B cell (primary cell): ENCODE measurements at regions not wholly inside any gene's neighbourhood (a gene's known extent, or its start where the extent isn't known, plus 50 kb on each side); places are given as distances from the start of the nearest gene placed in this dataset.

Source experiments
- ATAC-seq: fragments of 200-7000 bp; cut with Tn5 transposase; one replicate; pipeline ENCODE4 v1.10.0; 2021; ENCODE audit warnings: low read depth, mild to moderate bottlenecking, moderate number of reproducible peaks, moderate library complexity
- CTCF ChIA-PET: fragments of 350-600 bp; sonication (Branson Sonifier 250); formaldehyde crosslinking; loops from one replicate; lab custom pipeline; 2021; ENCODE audit warnings: antibody characterized with exemption, inconsistent platforms; lab: Charles Lee
- POLR2A ChIA-PET: fragments of 350-600 bp; sonication (Branson Sonifier 250); formaldehyde crosslinking; loops from one replicate; lab custom pipeline; 2021; ENCODE audit warnings: antibody characterized with exemption; lab: Charles Lee
- DNase-seq: peaks from one replicate; pipeline ENCODE4 v3.0.0; 2013
- H2AFZ ChIP-seq: 2 replicates; pipeline ENCODE4 v1.6.1; 2012; ENCODE audit warnings: mild to moderate bottlenecking, low read depth, low read length; ENCODE audit not compliant: insufficient read depth, poor library complexity, severe bottlenecking
- H3K27ac ChIP-seq, 2 donors: 1 replicate in 1 of 2; 2 replicates in 1 of 2; pipeline ENCODE4 v1.5.1; 2012 to 2013; ENCODE audit warnings: low read length in 2 of 2, mild to moderate bottlenecking in 2 of 2, moderate library complexity in 1 of 2
- H3K27me3 ChIP-seq, 4 experiments: fragments of 200-600 bp in 1 of 4; sonication (generic) in 1 of 4; replicated peaks in 1 of 4; 1 replicate in 2 of 4; 2 replicates in 2 of 4; pipeline versions ENCODE4 v1.6.1 to v1.7.0; 2013 to 2016; ENCODE audit warnings: low read length in 3 of 4, mild to moderate bottlenecking in 2 of 4, mixed read lengths in 1 of 4, moderate library complexity in 1 of 4; ENCODE audit not compliant: insufficient read depth in 4 of 4, control insufficient read depth in 3 of 4; ENCODE audit errors: control extremely low read depth in 1 of 4
- H3K36me3 ChIP-seq, 2 experiments: replicated peaks in 1 of 2; 1 replicate in 1 of 2; 2 replicates in 1 of 2; pipeline versions ENCODE4 v1.6.1 to v1.7.1; 2013; ENCODE audit warnings: low read length in 1 of 2; ENCODE audit not compliant: insufficient read depth in 2 of 2, control insufficient read depth in 1 of 2; ENCODE audit errors: control extremely low read depth in 1 of 2, extremely low read depth in 1 of 2
- H3K4me1 ChIP-seq, 2 donors: fragments of 200-600 bp in 1 of 2; sonication (generic) in 1 of 2; 1 replicate in 1 of 2; 2 replicates in 1 of 2; pipeline versions ENCODE4 v1.5.1 to v1.6.1; 2013 to 2017; ENCODE audit warnings: low read length in 2 of 2; ENCODE audit not compliant: control insufficient read depth in 2 of 2, insufficient read depth in 2 of 2
- H3K4me2 ChIP-seq: replicated peaks from 2 replicates; pipeline ENCODE3; 2012; ENCODE audit warnings: mild to moderate bottlenecking, low read depth, low read length; ENCODE audit not compliant: poor library complexity, severe bottlenecking
- H3K4me3 ChIP-seq, 5 experiments: fragments of 200-600 bp in 1 of 5; sonication (generic) in 1 of 5; 1 replicate in 3 of 5; 2 replicates in 2 of 5; pipeline versions ENCODE4 v1.5.1 to v1.7.0; 2011 to 2016; ENCODE audit warnings: low read length in 4 of 5, mild to moderate bottlenecking in 4 of 5, low read depth in 2 of 5, control low read depth in 1 of 5, moderate library complexity in 1 of 5; ENCODE audit not compliant: insufficient read depth in 1 of 5; ENCODE audit errors: control extremely low read depth in 1 of 5, extremely low read depth in 1 of 5
- H3K79me2 ChIP-seq: fragments of 200-600 bp; sonication (generic); one replicate; pipeline ENCODE4 v1.6.0; 2016; ENCODE audit warnings: low read length; ENCODE audit not compliant: control insufficient read depth, insufficient read depth
- H3K9ac ChIP-seq: fragments of 200-600 bp; sonication (generic); 2 replicates; pipeline ENCODE4 v1.6.1; 2017; ENCODE audit warnings: mild to moderate bottlenecking, low read length, moderate library complexity
- H3K9me3 ChIP-seq, 3 donors: one replicate each; pipeline versions ENCODE4 v1.6.1 to v1.7.1; 2013; ENCODE audit warnings: low read length in 2 of 3; ENCODE audit not compliant: control insufficient read depth in 2 of 3, insufficient read depth in 1 of 3; ENCODE audit errors: control extremely low read depth in 1 of 3
- H4K20me1 ChIP-seq: 2 replicates; pipeline ENCODE4 v1.6.0; 2012; ENCODE audit warnings: mild to moderate bottlenecking, low read length; ENCODE audit not compliant: insufficient read depth, control insufficient read depth, poor library complexity, severe bottlenecking
- H3K27ac Mint-ChIP-seq: one replicate; pipeline ENCODE4 v1.8.0; 2021; ENCODE audit warnings: mixed read lengths
- H3K27me3 Mint-ChIP-seq: one replicate; pipeline ENCODE4 v1.8.0; 2021; ENCODE audit warnings: mixed read lengths
- H3K4me1 Mint-ChIP-seq: one replicate; pipeline ENCODE4 v1.8.0; 2021; ENCODE audit warnings: mixed read lengths
- H3K4me3 Mint-ChIP-seq: one replicate; pipeline ENCODE4 v1.8.0; 2021; ENCODE audit warnings: mixed read lengths
- H3K9me3 Mint-ChIP-seq: one replicate; pipeline ENCODE4 v1.8.0; 2022; ENCODE audit warnings: mixed read lengths; ENCODE audit not compliant: insufficient read depth
- EZH2 ChIP-seq: IDR thresholded peaks from 2 replicates; pipeline ENCODE4 v1.6.1; 2012; ENCODE audit warnings: borderline replicate concordance, low read depth, mild to moderate bottlenecking, moderate library complexity, low read length; ENCODE audit not compliant: insufficient read depth, poor library complexity, severe bottlenecking
- WGBS: methylation state at CpG from one replicate; pipeline ENCODE4 v1.1.5; 2013; ENCODE audit warnings: missing lambda C conversion rate; ENCODE audit not compliant: insufficient coverage; 5-methylcytosine and 5-hydroxymethylcytosine counted together
- intact Hi-C: fragments of 100-400 bp; cut with micrococcal nuclease; formaldehyde crosslinking; loops from one replicate; pipeline ENCODE4 v1.10.0; 2022
- TF ChIP-seq, protein P1 (sequence below): fragments of 200-600 bp; IDR thresholded peaks from one replicate; pipeline ENCODE4 v1.8.0; 2022; ENCODE audit warnings: antibody characterized with exemption, mild to moderate bottlenecking

DNA sequence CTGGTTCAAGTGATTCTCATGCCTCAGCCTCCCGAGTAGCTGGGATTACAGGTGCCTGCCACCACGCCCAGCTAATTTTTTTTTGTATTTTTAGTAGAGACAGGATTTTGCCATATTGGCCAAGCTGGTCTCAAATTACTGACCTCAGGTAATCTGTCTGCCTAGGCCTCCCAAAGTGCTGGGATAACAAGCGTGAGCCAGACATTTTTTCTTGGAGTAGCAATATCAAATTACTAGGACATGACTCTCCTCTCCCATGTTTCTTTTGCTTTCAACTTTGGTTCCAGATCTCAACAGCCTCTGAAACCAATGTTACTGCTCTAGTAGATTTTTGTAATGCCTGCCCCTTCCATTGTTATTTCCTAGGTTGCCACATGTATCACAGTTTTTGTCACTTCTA is 462.0 kb downstream of the GBE1 start:
- intact Hi-C loops, result no loop called here
- CTCF ChIA-PET, result no interaction called here

DNA sequence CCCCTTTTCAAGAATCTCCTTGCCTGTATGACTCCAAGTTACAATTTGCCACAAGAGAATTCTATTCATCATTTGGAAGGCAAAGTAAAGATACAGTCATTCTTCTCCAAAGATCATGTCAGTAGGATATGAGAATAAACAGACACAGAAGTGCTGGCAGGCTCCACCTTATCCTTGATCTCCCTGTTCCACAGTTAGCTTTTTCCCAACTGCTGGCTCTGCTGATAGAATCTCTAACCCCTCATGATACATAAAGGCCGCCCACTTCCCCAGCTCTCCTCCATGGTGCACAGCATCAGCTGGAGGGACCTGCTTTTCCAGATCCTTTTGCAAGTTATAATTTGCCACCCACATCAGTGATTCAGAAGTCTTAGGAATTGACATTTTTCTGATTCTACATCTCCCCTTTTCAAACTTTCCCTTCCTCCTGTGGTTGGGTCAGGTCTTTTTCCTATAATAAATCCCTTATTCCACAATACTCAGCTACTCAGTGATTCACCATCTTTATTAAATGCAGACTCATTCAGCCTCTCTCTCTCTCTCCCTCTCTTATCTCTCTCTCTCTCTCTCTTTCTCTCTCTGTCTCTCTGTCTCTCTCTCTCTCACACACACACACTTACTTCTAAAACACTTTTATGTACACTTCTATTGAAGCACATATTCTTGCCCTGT is 465.4 kb downstream of the GBE1 start:
- no peaks in the 10 kb centered on the region for H3K27me3 Mint-ChIP-seq
- no peak for ATAC-seq

More for the DNA sequence above, 462.0 kb downstream of the GBE1 start:
- Histone ChIP-seq H3K27me3 (no peaks in the 10 kb centered on the region), H2AFZ (no peak overlapping the region), H4K20me1 (no peaks in the 10 kb centered on the region), H3K27ac (no peak overlapping the region), H3K4me3 (no peak overlapping the region), H3K36me3 (no peaks in the 10 kb centered on the region), H3K4me1 (no peaks in the 10 kb centered on the region), H3K79me2 (no peaks in the 10 kb centered on the region), H3K4me2 (no peak overlapping the region), H3K9me3 (no peaks in the 10 kb centered on the region), H3K9ac (no peak overlapping the region)
- DNase-seq (no peak), ATAC-seq (no peak)
- Mint-ChIP-seq H3K4me1 (no peaks in the 10 kb centered on the region), H3K4me3 (no peak overlapping the region), H3K27ac (no peak overlapping the region), H3K9me3 (no peaks in the 10 kb centered on the region), H3K27me3 (no peaks in the 10 kb centered on the region)
- TF ChIP-seq, protein P1, sequence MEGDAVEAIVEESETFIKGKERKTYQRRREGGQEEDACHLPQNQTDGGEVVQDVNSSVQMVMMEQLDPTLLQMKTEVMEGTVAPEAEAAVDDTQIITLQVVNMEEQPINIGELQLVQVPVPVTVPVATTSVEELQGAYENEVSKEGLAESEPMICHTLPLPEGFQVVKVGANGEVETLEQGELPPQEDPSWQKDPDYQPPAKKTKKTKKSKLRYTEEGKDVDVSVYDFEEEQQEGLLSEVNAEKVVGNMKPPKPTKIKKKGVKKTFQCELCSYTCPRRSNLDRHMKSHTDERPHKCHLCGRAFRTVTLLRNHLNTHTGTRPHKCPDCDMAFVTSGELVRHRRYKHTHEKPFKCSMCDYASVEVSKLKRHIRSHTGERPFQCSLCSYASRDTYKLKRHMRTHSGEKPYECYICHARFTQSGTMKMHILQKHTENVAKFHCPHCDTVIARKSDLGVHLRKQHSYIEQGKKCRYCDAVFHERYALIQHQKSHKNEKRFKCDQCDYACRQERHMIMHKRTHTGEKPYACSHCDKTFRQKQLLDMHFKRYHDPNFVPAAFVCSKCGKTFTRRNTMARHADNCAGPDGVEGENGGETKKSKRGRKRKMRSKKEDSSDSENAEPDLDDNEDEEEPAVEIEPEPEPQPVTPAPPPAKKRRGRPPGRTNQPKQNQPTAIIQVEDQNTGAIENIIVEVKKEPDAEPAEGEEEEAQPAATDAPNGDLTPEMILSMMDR, result no peak
- no peak for TF ChIP-seq EZH2
- WGBS, result 100% methylated on average over 2 of the region's 3 CpGs
- POLR2A ChIA-PET, result no interaction called here

More for the DNA sequence above, 465.4 kb downstream of the GBE1 start:
- no peak overlapping the region for H3K4me3 ChIP-seq
- TF ChIP-seq, protein P1, result no peak
- TF ChIP-seq EZH2, result no peak
- no peaks in the 10 kb centered on the region for H3K4me1 ChIP-seq
- POLR2A ChIA-PET, result no interaction called here
- no peaks in the 10 kb centered on the region for H3K36me3 ChIP-seq
- no peaks in the 10 kb centered on the region for H3K27me3 ChIP-seq
- no peaks in the 10 kb centered on the region for H3K4me1 Mint-ChIP-seq
- H3K27ac ChIP-seq, result no peak overlapping the region
- H2AFZ ChIP-seq, result no peak overlapping the region
- no peak overlapping the region for H3K9ac ChIP-seq
- intact Hi-C loops, result no loop called here
- no peaks in the 10 kb centered on the region for H4K20me1 ChIP-seq
- H3K4me3 Mint-ChIP-seq, result no peak overlapping the region
- H3K9me3 Mint-ChIP-seq, result peaks cover 2% of the 10 kb centered on the region
- no peaks in the 10 kb centered on the region for H3K79me2 ChIP-seq
- no peak for DNase-seq
- CTCF ChIA-PET, result no interaction called here
- H3K9me3 ChIP-seq, result no peaks in the 10 kb centered on the region
- H3K4me2 ChIP-seq, result no peak overlapping the region
- H3K27ac Mint-ChIP-seq, result no peak overlapping the region
- WGBS, result 71% methylated on average over 1 of the region's 1 CpG
